Suprapubic skin (tissue), 4 donors: ENCODE measurements at regions not wholly inside any gene's neighbourhood (a gene's known extent, or its start where the extent isn't known, plus 50 kb on each side); places are given as distances from the start of the nearest gene placed in this dataset.

Experiments used
- DNase-seq, 2 donors: peaks; one replicate each; pipeline ENCODE4 v3.0.0-alpha.2; 2019; ENCODE audit warnings: low spot score in 2 of 2
- H3K27ac ChIP-seq: fragments of 200-600 bp; sonication (generic); one replicate; pipeline ENCODE4 v1.5.1; 2019
- H3K27me3 ChIP-seq: fragments of 200-600 bp; sonication (generic); one replicate; pipeline ENCODE4 v1.5.1; 2019
- H3K36me3 ChIP-seq: fragments of 200-600 bp; sonication (generic); one replicate; pipeline ENCODE4 v1.5.1; 2019
- H3K4me1 ChIP-seq: fragments of 200-600 bp; sonication (generic); one replicate; pipeline ENCODE4 v1.5.1; 2019
- H3K4me3 ChIP-seq: fragments of 200-600 bp; sonication (generic); one replicate; pipeline ENCODE4 v1.5.1; 2019; ENCODE audit warnings: mild to moderate bottlenecking
- H3K9me3 ChIP-seq: fragments of 200-600 bp; sonication (generic); one replicate; pipeline ENCODE4 v1.5.1; 2019
- CTCF ChIP-seq, 2 donors: fragments of 200-600 bp in 1 of 2; fragments of 450-650 bp in 1 of 2; sonication (generic) in 1 of 2; IDR thresholded peaks; one replicate each; pipeline ENCODE4 v1.5.1; 2016 to 2019; ENCODE audit warnings: antibody characterized with exemption in 2 of 2, mild to moderate bottlenecking in 1 of 2, moderate library complexity in 1 of 2
- EP300 ChIP-seq: sonication (generic); formaldehyde crosslinking; IDR thresholded peaks from one replicate; pipeline ENCODE4 v1.6.1; 2017; ENCODE audit warnings: antibody characterized with exemption
- POLR2A ChIP-seq, 2 donors: fragments of 450-650 bp; IDR thresholded peaks; one replicate each; pipeline ENCODE4 v1.6.1; 2017; ENCODE audit warnings: antibody characterized with exemption in 2 of 2, mild to moderate bottlenecking in 2 of 2, moderate library complexity in 2 of 2
- POLR2AphosphoS5 ChIP-seq, 3 donors: sonication (generic); formaldehyde crosslinking; IDR thresholded peaks; one replicate each; pipeline ENCODE4 v1.6.1; 2017; ENCODE audit warnings: antibody characterized with exemption in 3 of 3
- WGBS: methylation state at CpG from one replicate; pipeline ENCODE4 v1.1.5; 2018; 5-methylcytosine and 5-hydroxymethylcytosine counted together

- TF ChIP-seq POLR2AphosphoS5 (IDR thresholded peaks at IDR 0.05), result no peak
- TF ChIP-seq POLR2A (IDR thresholded peaks at IDR 0.05), result no peak
- Histone ChIP-seq H3K4me1 (no peaks in the 10 kb centered on the region), H3K9me3 (no peaks in the 10 kb centered on the region), H3K27me3 (no peaks in the 10 kb centered on the region), H3K4me3 (no peak overlapping the region), H3K27ac (no peak overlapping the region), H3K36me3 (no peaks in the 10 kb centered on the region)
- no peak for DNase-seq
- 82% methylated on average over 7 of the region's 7 CpGs for WGBS
These were observed 240.0 kb upstream of the NFE2L3 start for GRCh38 chr7:25911738-25912607.

GRCh38 chr7:25913598-25914224 is 238.3 kb upstream of the NFE2L3 start:
- H3K27me3 ChIP-seq, result no peaks in the 10 kb centered on the region
- no peak overlapping the region for H3K27ac ChIP-seq
- DNase-seq, result no peak
- 40% methylated on average over 6 of the region's 6 CpGs for WGBS
- H3K4me1 ChIP-seq, result no peaks in the 10 kb centered on the region
- no peaks in the 10 kb centered on the region for H3K9me3 ChIP-seq
- no peaks in the 10 kb centered on the region for H3K36me3 ChIP-seq
- TF ChIP-seq EP300 (no peak), POLR2A (IDR thresholded peaks at IDR 0.05) (no peak), CTCF (IDR thresholded peaks at IDR 0.05) (no peak), POLR2AphosphoS5 (IDR thresholded peaks at IDR 0.05) (no peak)
- H3K4me3 ChIP-seq, result no peak overlapping the region

- Histone ChIP-seq H3K27me3 (no peaks in the 10 kb centered on the region), H3K27ac (no peak overlapping the region), H3K36me3 (no peaks in the 10 kb centered on the region), H3K4me3 (no peak overlapping the region), H3K4me1 (no peaks in the 10 kb centered on the region), H3K9me3 (no peaks in the 10 kb centered on the region)
- DNase-seq, result no peak
- TF ChIP-seq POLR2A (IDR thresholded peaks at IDR 0.05) (no peak), EP300 (no peak), POLR2AphosphoS5 (IDR thresholded peaks at IDR 0.05) (no peak)
- WGBS, result 97% methylated on average over 1 of the region's 1 CpG
These were observed 233.3 kb upstream of the NFE2L3 start for GRCh38 chr7:25918731-25919130.

GRCh38 chr7:25922296-25922695 is 229.7 kb upstream of the NFE2L3 start:
- WGBS, result 51% methylated on average over 3 of the region's 3 CpGs
- H3K27ac ChIP-seq, result no peak overlapping the region

GRCh38 chr7:25923741-25924460 is 228.1 kb upstream of the NFE2L3 start:
- Histone ChIP-seq H3K27ac (no peak overlapping the region), H3K9me3 (no peaks in the 10 kb centered on the region), H3K4me1 (peaks cover 2% of the 10 kb centered on the region), H3K4me3 (no peak overlapping the region), H3K27me3 (no peaks in the 10 kb centered on the region), H3K36me3 (no peaks in the 10 kb centered on the region)
- WGBS, result 32% methylated on average over 1 of the region's 1 CpG
- DNase-seq, result no peak
- TF ChIP-seq EP300, result no peak
- no peak for TF ChIP-seq POLR2A (IDR thresholded peaks at IDR 0.05)
- TF ChIP-seq POLR2AphosphoS5 (IDR thresholded peaks at IDR 0.05), result no peak
- TF ChIP-seq CTCF (IDR thresholded peaks at IDR 0.05), result no peak

More at GRCh38 chr7:25922296-25922695, 229.7 kb upstream of the NFE2L3 start:
- H3K4me3 ChIP-seq, result no peak overlapping the region
- no peaks in the 10 kb centered on the region for H3K27me3 ChIP-seq
- peaks cover 2% of the 10 kb centered on the region for H3K4me1 ChIP-seq
- no peaks in the 10 kb centered on the region for H3K36me3 ChIP-seq
- H3K9me3 ChIP-seq, result no peaks in the 10 kb centered on the region
- DNase-seq, result no peak
- TF ChIP-seq POLR2A (IDR thresholded peaks at IDR 0.05) (no peak), POLR2AphosphoS5 (IDR thresholded peaks at IDR 0.05) (no peak), EP300 (no peak), CTCF (IDR thresholded peaks at IDR 0.05) (no peak)

GRCh38 chr7:25926009-25926408 is 226.0 kb upstream of the NFE2L3 start:
- Histone ChIP-seq H3K9me3 (no peaks in the 10 kb centered on the region), H3K36me3 (no peaks in the 10 kb centered on the region), H3K4me1 (peaks cover 2% of the 10 kb centered on the region), H3K27me3 (peaks cover 3% of the 10 kb centered on the region), H3K4me3 (no peak overlapping the region), H3K27ac (no peak overlapping the region)
- 60% methylated on average over 7 of the region's 7 CpGs for WGBS
- TF ChIP-seq POLR2A (IDR thresholded peaks at IDR 0.05), result no peak
- no peak for TF ChIP-seq EP300
- no peak for TF ChIP-seq CTCF (IDR thresholded peaks at IDR 0.05)
- TF ChIP-seq POLR2AphosphoS5 (IDR thresholded peaks at IDR 0.05), result no peak
- no peak for DNase-seq
